Activated naive CD8-positive, alpha-beta T cell treated with anti-CD3 and anti-CD28 coated beads for 36 hours (primary cell): ENCODE measurements at regions not wholly inside any gene's neighbourhood (a gene's known extent, or its start where the extent isn't known, plus 50 kb on each side); places are given as distances from the start of the nearest gene placed in this dataset.
"Not testable (repeated sequence)": the region's sequence is repeated elsewhere in the genome, so short reads cannot be mapped to it uniquely, and the experiment has no call there.

ENCODE experiments used
- DNase-seq: peaks from one replicate; pipeline ENCODE4 v3.0.0; 2021
- H3K27ac Mint-ChIP-seq: one replicate; pipeline ENCODE4 v1.8.0; 2022; ENCODE audit warnings: mild to moderate bottlenecking, moderate library complexity, mixed read lengths
- H3K27me3 Mint-ChIP-seq: one replicate; pipeline ENCODE4 v1.8.0; 2022; ENCODE audit warnings: mild to moderate bottlenecking, mixed read lengths
- H3K36me3 Mint-ChIP-seq: one replicate; pipeline ENCODE4 v1.8.0; 2021; ENCODE audit warnings: mild to moderate bottlenecking, mixed read lengths
- H3K4me1 Mint-ChIP-seq: one replicate; pipeline ENCODE4 v1.8.0; 2021; ENCODE audit warnings: mixed read lengths
- H3K4me3 Mint-ChIP-seq: one replicate; pipeline ENCODE4 v1.8.0; 2022; ENCODE audit warnings: mild to moderate bottlenecking, moderate library complexity, mixed read lengths
- H3K9me3 Mint-ChIP-seq: one replicate; pipeline ENCODE4 v1.8.0; 2022; ENCODE audit warnings: mixed read lengths

DNA sequence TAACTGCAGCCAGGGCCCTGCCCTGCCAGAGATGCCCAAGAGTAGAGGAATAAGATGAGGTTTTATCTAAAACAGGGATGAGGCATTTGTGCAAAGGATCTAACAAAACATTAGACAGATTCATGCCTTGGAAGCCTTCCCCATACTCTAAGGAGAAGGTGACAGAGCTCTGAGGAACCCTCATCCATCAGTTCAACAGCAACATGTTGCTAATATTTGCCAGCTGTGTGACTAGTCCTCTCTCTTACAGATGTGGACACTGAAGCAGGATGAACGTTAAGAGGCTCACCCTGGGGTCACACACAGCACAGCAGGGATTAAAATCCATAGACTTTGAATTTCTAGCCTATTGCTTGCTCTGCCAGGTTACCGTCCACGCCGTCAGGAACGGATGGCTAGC is 99.0 kb downstream of the ZBTB18 start:
- DNase-seq = no peak
- Mint-ChIP-seq H3K27me3 (no peaks in the 10 kb centered on the region), H3K9me3 (no peaks in the 10 kb centered on the region), H3K27ac (no peak overlapping the region), H3K36me3 (no peaks in the 10 kb centered on the region), H3K4me3 (no peak overlapping the region), H3K4me1 (no peaks in the 10 kb centered on the region)

- Mint-ChIP-seq H3K27me3 (no peaks in the 10 kb centered on the region), H3K4me1 (no peaks in the 10 kb centered on the region)
Measured at GRCh38 chr1:244150665-244151064, 99.6 kb downstream of the ZBTB18 start.

DNA sequence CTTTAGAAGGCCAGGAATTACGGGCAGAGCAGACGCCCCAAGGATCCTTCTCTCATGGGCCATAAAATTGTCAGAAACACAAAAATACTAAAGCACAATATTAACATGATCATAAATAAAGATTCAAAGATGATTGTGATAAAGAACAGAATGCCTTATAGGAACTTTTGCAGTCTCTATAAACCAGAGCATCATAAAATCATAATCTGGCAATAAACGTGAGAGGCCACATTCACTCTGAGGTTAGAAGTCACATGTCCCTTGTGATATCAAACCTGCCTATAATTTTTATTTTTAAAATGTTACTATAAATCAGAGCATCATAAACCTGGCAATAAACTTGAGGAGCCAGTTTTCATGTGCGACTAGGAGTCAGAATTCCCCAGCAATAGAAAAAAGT is 100.5 kb downstream of the ZBTB18 start:
- Mint-ChIP-seq H3K4me1 (no peaks in the 10 kb centered on the region), H3K27ac (no peak overlapping the region), H3K4me3 (no peak overlapping the region), H3K27me3 (no peaks in the 10 kb centered on the region), H3K9me3 (no peaks in the 10 kb centered on the region), H3K36me3 (no peaks in the 10 kb centered on the region)
- no peak for DNase-seq

More at GRCh38 chr1:244150665-244151064, 99.6 kb downstream of the ZBTB18 start:
- Mint-ChIP-seq H3K4me3 (no peak overlapping the region), H3K36me3 (no peaks in the 10 kb centered on the region), H3K27ac (no peak overlapping the region), H3K9me3 (no peaks in the 10 kb centered on the region)
- DNase-seq = no peak

GRCh38 chr1:244154508-244154871 is 103.4 kb downstream of the ZBTB18 start:
- no peaks in the 10 kb centered on the region for H3K36me3 Mint-ChIP-seq
- H3K27me3 Mint-ChIP-seq = no peaks in the 10 kb centered on the region

GRCh38 chr1:244154872-244155531 is 103.9 kb downstream of the ZBTB18 start:
- H3K27me3 Mint-ChIP-seq = no peaks in the 10 kb centered on the region
- no peaks in the 10 kb centered on the region for H3K36me3 Mint-ChIP-seq
- no peak overlapping the region for H3K27ac Mint-ChIP-seq
- H3K4me3 Mint-ChIP-seq = no peak overlapping the region
- no peaks in the 10 kb centered on the region for H3K4me1 Mint-ChIP-seq
- no peaks in the 10 kb centered on the region for H3K9me3 Mint-ChIP-seq
- no peak for DNase-seq

More at GRCh38 chr1:244154508-244154871, 103.4 kb downstream of the ZBTB18 start:
- Mint-ChIP-seq H3K9me3 (no peaks in the 10 kb centered on the region), H3K27ac (no peak overlapping the region), H3K4me3 (no peak overlapping the region), H3K4me1 (no peaks in the 10 kb centered on the region)
- no peak for DNase-seq

DNA sequence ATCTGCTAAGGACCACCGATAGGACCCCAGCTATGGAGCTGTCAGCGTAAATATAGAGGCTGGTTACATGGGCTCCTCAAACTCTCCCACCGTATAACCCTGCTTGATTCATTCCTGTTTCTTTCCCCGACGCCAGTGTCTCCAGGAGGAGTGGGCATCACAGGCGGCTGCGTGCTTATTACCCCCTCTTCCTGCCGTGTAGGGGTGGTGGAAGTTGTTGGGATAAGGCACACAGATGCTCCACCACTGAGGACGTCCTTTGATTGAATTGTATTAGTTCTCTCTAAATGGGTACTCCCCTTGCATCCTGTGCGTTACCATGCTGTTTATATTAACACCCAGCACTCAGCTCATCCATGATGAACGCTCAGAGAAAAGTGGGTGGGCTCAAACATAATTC is 104.6 kb downstream of the ZBTB18 start:
- DNase-seq = no peak
- Mint-ChIP-seq H3K27ac (no peak overlapping the region), H3K4me3 (no peak overlapping the region), H3K36me3 (no peaks in the 10 kb centered on the region), H3K9me3 (no peaks in the 10 kb centered on the region), H3K4me1 (no peaks in the 10 kb centered on the region), H3K27me3 (no peaks in the 10 kb centered on the region)

DNA sequence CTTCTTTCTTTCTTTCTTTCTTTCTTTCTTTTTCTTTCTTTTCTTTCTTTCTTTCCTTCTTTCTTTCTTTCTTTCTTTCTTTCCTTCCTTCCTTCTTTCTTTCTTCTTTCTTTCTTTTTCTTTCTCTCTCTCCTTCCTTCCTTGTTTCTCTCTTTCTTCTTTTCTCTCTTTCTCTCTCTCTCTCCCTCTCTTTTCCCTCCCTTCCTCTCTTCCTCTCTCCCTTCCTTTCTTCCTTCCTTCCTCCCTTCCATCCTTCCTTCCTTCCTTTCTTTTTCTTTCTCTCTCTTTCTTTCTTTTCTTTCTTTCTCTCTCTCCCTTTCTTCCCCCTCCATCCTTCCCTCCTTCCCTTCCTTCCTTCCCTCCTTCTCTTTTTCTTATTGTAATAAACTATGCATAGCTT is 105.5 kb downstream of the ZBTB18 start:
- H3K36me3 Mint-ChIP-seq, H3K27ac Mint-ChIP-seq: not testable (repeated sequence)

DNA sequence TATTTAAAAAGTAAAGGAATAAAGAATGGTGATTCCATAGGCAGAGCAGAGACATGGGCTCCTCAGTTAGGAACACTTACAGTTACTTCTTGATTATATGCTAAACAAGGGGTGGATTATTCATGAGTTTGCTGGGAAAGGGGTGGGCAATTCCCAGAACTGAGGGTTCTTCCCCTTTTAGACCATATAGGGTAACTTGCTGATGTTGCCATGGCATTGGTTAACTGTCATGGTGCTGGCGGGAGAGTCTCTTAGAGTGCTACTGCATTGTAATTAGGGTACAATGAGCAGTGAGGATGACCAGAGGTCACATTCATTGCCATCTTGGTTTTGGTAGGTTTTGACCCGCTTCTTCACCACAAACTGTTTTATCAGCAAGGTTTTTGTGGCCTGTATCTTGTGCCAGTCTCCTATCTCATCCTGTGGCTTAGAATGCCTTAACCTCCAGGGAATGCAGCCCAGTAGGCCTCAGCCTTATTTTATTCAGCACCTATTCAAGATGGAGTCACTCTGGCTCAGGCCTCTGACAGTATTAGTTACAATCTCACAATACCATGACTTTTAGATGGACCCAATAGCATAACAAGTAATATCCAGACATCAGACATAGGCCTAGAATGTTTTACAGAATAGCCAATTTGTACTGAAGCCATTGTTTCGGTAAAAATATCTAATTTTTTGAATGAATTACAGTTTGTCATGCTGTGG is 106.8 kb downstream of the ZBTB18 start:
- no peaks in the 10 kb centered on the region for H3K27me3 Mint-ChIP-seq
- no peaks in the 10 kb centered on the region for H3K36me3 Mint-ChIP-seq
- DNase-seq = no peak
- H3K9me3 Mint-ChIP-seq = no peaks in the 10 kb centered on the region
- no peak overlapping the region for H3K4me3 Mint-ChIP-seq
- H3K4me1 Mint-ChIP-seq = no peaks in the 10 kb centered on the region
- H3K27ac Mint-ChIP-seq = no peak overlapping the region

More for the DNA sequence above, 105.5 kb downstream of the ZBTB18 start:
- not testable (repeated sequence) for H3K9me3 Mint-ChIP-seq, H3K27me3 Mint-ChIP-seq, H3K4me3 Mint-ChIP-seq, DNase-seq, H3K4me1 Mint-ChIP-seq

DNA sequence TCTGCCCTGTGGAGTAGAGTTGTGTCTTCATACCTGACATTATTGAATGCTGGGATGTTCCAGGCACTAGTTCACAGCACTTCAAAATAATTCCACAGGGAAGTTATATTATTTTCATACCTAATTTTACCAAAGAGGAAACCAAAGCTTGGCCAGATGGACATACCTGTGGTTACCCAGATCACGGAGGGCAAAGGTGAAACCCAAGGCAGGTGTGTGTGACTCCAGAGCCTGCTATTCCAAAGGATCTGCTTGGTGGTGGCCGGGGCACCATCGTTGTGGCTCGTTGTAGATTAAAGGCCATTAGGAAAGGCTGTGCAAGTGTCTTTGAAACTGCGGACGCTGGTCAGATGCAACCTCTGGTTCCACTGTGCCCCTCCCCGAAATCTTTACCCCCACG is 108.6 kb downstream of the ZBTB18 start:
- Mint-ChIP-seq H3K4me1 (no peaks in the 10 kb centered on the region), H3K36me3 (no peaks in the 10 kb centered on the region)

DNA sequence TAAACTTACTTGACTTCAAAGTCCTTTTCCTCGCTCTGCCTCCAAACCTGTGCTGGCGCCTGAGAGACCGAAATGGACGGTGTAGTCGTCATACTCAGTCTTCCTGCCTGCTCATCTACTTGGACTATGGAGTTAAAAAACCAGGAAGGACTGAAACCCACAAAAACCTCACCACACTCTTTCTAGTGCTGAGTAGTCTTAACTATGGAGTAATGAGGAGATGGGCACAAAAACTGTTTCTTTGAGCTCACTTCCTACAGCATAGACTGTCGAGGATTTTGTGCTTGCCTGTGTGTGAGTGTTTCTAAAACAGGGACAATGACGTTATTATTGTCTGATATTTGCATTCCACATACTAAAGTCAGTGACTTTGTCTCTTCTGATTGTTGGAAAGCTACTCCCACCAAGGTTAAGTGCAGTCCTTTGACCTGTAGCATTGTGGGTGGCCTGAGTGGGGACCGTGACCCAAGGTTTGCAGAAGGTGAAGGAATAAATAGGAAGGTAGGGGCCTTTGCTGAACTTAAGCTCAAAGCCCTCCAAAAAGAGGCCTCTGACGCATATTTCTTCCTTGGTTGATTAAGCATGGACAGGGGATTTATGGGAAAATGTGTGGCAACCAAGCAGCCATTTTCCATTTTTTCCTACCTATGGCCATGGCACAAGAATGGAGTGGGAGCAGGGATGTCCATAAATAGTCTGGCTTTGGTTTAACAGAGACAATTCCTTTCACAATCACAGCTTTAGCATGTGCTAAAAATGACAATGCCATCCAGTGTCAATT is 109.6 kb downstream of the ZBTB18 start:
- Mint-ChIP-seq H3K4me1 (no peaks in the 10 kb centered on the region), H3K4me3 (no peak overlapping the region), H3K9me3 (no peaks in the 10 kb centered on the region), H3K36me3 (no peaks in the 10 kb centered on the region), H3K27me3 (no peaks in the 10 kb centered on the region), H3K27ac (no peak overlapping the region)
- no peak for DNase-seq

More for the DNA sequence above, 108.6 kb downstream of the ZBTB18 start:
- Mint-ChIP-seq H3K27me3 (no peaks in the 10 kb centered on the region), H3K27ac (no peak overlapping the region), H3K9me3 (no peaks in the 10 kb centered on the region), H3K4me3 (no peak overlapping the region)
- no peak for DNase-seq

DNA sequence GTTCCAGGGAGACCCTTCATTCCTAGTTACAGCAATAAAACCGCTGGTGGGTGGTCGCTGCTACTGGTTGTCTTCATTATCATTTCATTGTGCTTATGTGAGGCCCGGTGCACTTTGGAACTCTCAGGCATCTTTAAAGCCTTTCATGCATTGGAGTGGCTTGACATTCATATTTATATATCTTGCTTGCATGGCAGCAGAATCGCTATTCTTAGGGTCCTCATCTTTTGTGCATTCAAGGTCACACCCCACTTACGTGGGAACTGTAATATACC is 110.1 kb downstream of the ZBTB18 start:
- Mint-ChIP-seq H3K9me3 (no peaks in the 10 kb centered on the region), H3K4me3 (no peak overlapping the region), H3K4me1 (no peaks in the 10 kb centered on the region), H3K27ac (no peak overlapping the region), H3K36me3 (no peaks in the 10 kb centered on the region), H3K27me3 (no peaks in the 10 kb centered on the region)
- no peak for DNase-seq

DNA sequence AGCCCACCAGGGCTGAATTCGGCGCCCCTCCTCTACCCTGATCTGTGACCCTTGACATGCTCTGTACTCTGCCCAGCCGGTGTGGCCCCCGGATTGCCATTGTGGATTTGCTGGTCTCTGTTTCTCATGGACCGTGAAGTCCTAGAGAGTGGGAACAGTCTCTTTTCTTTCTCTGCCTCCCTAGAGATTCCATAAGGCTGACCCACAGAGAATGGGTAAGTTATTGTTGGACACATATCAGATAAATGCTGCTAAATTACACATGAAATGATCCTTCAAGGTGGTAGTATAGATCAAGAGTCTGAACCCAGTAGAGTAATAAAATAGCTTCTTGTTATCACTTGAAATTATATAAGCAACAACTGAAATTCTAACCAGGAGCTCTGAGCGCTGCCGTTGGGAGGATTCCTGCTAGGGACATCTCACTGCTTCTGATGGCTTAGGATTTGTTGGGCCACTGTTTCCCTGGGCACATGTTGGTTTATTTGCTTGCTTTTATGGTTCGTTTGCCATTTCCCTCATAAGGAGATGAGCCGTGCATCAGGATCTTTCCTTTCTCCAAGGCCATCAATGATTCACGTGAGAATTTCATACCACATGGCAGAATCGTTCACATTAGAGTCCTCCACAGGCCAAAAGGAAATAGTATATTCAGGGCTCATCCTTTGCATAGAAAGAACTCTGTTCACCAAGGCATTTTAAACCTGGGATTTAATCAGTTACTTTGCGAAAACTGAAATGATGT is 111.9 kb downstream of the ZBTB18 start:
- DNase-seq = no peak
- Mint-ChIP-seq H3K4me1 (no peaks in the 10 kb centered on the region), H3K4me3 (no peak overlapping the region), H3K27ac (no peak overlapping the region), H3K36me3 (no peaks in the 10 kb centered on the region), H3K27me3 (no peaks in the 10 kb centered on the region), H3K9me3 (no peaks in the 10 kb centered on the region)

GRCh38 chr1:244163861-244164510 is 112.9 kb downstream of the ZBTB18 start:
- Mint-ChIP-seq H3K4me3 (no peak overlapping the region), H3K27ac (no peak overlapping the region), H3K27me3 (no peaks in the 10 kb centered on the region), H3K4me1 (no peaks in the 10 kb centered on the region), H3K9me3 (no peaks in the 10 kb centered on the region), H3K36me3 (no peaks in the 10 kb centered on the region)
- DNase-seq = no peak

DNA sequence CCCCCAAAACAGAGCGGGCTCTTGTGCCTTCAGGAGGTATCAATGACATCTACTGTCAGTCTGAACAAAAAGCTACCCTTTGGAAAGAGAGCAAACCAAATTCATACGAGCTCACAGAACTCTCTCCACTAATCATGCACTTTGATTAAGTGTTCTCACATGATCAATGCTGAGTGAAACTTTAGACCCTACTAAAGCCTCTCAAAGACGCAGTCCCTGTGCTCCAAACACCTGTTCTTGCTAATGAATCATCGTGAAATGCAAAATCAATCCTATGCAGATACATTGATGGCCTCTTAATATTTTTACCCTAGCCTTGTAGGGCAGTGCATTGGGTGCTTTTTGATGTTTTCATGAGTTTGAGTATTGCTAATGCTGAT is 113.4 kb downstream of the ZBTB18 start:
- H3K27me3 Mint-ChIP-seq = no peaks in the 10 kb centered on the region
- DNase-seq = no peak
- no peaks in the 10 kb centered on the region for H3K4me1 Mint-ChIP-seq
- H3K9me3 Mint-ChIP-seq = no peaks in the 10 kb centered on the region
- H3K27ac Mint-ChIP-seq = no peak overlapping the region
- no peaks in the 10 kb centered on the region for H3K36me3 Mint-ChIP-seq
- no peak overlapping the region for H3K4me3 Mint-ChIP-seq

GRCh38 chr1:244165021-244165420 is 113.9 kb downstream of the ZBTB18 start:
- Mint-ChIP-seq H3K27ac (no peak overlapping the region), H3K9me3 (no peaks in the 10 kb centered on the region), H3K36me3 (no peaks in the 10 kb centered on the region), H3K4me3 (no peak overlapping the region), H3K4me1 (no peaks in the 10 kb centered on the region), H3K27me3 (no peaks in the 10 kb centered on the region)
- DNase-seq = no peak
